NCI-H2196 (cell line): ENCODE measurements at regions not wholly inside any gene's neighbourhood (a gene's known extent, or its start where the extent isn't known, plus 50 kb on each side); places are given as distances from the start of the nearest gene placed in this dataset.

Experiments used
- DNase-seq: peaks from one replicate; lab custom pipeline; 2025; ENCODE audit not compliant: unreplicated experiment; lab: John Stamatoyannopoulos, UW

- DNase-seq = no peak
Observed at GRCh38 chr10:128485701-128486235, 359.5 kb upstream of the MKI67 start.

- no peak for DNase-seq
Observed at GRCh38 chr10:128487517-128487916, 361.3 kb upstream of the MKI67 start.

DNA sequence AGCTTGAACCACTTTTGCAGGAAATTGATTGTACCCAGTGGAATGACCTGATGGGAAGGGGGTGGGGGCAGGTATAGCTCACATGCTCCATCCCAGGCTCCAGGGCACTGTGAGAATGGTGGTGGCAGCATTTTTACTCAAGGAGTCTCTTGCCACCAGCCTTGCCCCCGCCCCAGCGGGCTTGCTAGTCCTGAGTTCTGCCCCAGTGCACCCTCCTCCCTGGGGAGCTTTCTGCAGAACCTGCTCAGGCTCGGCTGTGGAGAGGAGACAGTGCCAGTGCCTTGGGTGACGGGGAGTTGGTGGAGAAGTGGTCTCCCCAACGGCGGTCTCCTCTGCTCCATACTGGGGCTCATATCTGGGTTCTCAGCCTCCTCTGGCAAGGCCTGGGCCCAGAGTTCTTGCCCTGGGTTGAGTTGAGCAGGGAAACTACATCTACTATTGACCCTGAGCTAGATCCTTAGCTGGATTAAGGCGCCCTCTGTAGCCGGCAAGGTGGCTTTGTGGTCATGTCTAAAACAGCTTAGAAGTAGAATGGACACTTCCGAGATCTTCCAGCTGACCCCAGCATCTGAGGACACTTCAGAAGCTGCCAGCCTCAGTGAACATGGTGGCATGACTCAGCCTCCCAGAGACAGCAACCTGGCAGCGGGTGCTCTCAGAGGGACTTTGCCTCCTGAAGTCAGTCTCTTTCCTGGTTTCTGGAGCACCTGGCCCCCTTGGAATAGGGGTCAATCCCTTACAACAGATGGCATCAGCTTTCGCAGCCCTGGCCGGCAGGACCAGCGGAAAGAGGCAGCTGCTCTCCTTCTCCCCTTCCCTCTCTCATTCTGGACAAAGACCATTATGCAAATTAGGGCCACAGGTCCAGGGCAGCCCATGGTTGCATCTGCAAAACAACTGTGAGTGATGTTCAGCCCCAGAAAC, 363.4 kb upstream of the MKI67 start:
- no peak for DNase-seq

DNA sequence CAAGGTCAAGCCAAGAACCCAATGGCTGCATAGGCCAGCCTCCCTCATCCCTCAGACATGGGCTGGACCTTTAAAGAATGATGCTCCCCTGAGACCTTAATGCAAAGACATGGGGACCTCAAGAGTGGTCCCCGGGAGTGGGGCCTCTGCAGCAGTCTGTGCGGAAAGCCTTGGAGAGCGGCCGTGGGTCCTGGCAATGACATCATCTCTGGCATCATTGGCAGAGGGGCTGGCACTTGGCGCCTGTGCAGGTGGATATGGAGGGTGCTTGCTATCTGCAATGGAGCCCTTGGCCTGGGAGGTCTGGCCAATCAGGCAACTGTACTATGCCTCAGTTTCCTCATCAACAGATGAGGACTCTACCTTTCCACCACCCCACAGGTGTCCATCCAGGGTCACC, 365.5 kb upstream of the MKI67 start:
- DNase-seq = no peak

DNA sequence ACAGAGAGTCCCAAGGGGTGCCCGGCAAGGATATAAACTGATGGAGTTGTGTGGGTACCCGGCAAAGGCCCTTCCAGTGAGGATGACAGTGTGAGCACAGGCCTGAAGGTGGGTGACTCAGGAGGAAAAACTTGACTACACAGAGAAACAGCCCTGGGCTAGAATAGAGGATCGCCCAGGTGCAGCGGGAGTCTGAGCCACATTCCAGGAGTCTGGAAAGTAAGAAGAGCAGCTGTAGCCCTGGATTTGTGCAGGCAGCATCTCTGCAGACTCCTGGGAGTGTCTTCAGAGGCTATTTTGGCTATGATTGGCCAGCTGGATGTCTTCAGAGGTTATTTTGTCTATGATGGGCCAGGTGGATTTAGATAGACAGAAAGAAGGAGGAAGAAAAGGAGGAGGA, 367.6 kb upstream of the MKI67 start:
- no peak for DNase-seq

GRCh38 chr10:128494665-128495064, 368.4 kb upstream of the MKI67 start:
- no peak for DNase-seq

DNA sequence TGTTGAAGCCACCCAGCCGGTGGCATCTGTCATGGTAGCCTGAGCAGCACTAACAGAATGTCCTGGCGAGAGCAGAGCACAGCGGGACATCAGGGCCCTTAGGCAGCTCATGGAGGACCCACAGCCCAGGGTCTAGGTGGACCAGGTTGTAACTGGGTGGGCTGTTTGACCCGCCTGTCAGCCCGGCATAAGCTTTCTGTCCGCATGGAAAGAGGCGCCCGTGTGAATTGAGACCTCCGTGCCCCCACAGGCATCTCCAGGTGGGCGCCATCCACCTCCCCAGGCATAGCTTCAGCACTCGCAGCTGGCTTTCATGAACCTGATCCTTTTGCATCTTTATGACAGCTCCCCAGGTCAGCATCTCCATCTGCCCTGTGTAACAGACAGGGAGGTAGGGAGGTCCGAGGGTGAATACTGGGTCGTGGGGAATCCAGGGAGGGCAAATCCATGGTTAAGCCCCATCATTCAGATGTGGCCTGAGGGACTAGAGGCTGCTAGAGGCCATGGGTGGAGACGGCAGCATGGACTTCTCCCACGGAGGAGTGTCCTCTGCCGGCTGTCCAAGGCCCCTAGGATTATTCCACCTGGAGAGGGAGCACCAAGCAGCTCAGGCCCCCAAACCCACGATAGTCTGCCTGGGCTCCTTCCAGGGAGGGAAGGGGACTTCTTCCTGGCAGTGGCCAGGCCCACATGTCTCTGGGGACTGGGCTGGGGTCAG, 371.6 kb upstream of the MKI67 start:
- DNase-seq = no peak

DNA sequence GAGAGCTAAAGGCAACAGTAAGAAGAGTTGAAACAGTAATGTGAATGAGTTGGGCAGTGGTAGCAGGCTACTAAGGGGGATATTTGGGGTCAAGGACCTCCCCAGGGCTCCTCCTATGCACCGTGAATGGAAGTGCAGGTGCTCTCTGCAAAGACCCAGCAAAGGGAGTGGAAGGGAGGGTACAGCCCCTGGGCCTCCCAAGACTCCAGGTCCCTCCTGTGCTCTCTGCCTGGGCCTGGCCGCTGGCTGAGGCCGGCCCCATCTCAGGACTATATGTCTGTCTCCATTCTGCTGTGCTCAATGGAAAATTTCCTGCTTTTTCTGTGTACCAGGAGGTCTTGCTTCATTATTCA, 372.1 kb upstream of the MKI67 start:
- DNase-seq = no peak

DNA sequence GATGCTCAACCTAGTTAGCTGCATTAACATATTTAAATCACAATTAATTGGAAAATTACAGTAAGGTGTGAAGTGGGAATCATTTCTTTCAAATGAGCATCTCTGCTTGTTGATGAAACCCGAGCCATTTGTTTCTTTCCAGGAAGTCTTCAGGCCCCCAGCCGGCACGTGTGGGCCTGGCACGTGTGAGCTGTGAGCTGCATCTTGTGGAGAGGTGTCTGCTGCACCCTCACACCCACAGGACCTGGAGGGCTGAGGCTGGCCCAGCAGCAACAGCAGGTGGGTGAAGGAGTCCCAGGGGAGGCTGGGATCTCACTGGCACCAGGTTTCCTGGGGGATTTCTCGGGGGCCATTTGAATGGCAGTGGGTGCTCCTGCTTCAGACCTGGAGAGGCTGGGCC, 372.5 kb upstream of the MKI67 start:
- DNase-seq = no peak

GRCh38 chr10:128499486-128499885, 373.3 kb upstream of the MKI67 start:
- DNase-seq = no peak

DNA sequence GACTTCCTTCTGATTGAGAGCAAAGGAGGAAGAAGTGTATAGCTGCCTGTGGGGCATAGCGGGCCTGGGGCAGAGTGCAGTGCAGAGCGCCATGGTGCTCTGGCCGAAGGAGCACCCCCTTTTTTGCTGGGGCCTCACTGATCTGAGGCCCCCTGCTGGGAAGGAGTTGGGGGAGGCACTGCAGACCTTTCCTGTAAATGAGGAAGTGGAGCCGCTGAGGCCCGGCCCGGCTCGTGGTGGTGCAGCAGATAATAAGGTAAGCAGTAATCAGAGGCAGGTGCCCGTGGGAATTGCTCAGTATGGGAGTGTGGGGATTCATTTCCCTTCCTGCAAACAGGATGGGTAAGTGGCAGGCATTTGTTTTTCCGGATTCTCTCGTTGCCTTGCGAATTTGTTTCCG, 373.7 kb upstream of the MKI67 start:
- DNase-seq = no peak

- no peak for DNase-seq
Observed at GRCh38 chr10:128500642-128501041, 374.4 kb upstream of the MKI67 start.

- no peak for DNase-seq
Observed at GRCh38 chr10:128505346-128505745, 379.1 kb upstream of the MKI67 start.

DNA sequence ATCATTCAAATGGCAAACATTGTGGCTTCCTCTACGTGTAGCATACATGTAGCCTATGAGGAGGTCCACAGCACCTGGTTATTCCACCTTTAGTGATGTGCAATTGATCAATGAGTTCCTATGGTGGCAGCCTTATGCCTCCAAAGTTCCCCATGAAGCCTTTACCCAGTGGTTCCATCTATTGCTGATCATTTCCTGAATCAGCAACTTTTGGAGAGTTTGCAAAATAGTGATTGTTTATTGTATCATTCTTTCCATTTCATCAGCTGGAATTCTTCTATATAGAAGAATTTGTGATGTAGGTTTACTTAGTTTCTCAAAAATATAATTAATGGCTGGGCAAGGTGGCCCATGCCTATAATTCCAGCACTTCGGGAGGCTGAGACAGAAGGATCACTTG, 380.2 kb upstream of the MKI67 start:
- DNase-seq = no peak

GRCh38 chr10:128507066-128507465, 380.8 kb upstream of the MKI67 start:
- no peak for DNase-seq

- DNase-seq = no peak
Observed at GRCh38 chr10:128511284-128511683, 385.1 kb upstream of the MKI67 start.

DNA sequence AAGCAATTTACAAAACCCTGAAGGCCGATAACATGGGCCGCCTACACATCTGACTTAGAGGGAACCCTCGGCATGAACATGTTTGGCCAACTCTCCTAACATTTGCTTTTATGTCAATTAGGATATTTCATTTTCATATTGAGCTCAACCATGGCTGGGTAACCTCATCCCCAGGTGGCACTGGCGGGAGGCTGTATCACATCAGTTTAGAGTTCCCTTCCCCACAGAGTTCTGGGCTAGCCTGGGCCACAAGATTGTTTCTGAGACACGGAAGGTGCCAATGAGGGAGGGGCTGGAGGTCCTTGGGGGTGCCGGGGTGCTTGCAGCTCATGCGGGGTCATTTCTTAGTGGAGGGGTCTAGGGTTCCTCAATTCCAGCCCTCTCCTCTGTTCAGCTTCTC, 386.5 kb upstream of the MKI67 start:
- no peak for DNase-seq

GRCh38 chr10:128514536-128514935, 388.3 kb upstream of the MKI67 start:
- no peak for DNase-seq

DNA sequence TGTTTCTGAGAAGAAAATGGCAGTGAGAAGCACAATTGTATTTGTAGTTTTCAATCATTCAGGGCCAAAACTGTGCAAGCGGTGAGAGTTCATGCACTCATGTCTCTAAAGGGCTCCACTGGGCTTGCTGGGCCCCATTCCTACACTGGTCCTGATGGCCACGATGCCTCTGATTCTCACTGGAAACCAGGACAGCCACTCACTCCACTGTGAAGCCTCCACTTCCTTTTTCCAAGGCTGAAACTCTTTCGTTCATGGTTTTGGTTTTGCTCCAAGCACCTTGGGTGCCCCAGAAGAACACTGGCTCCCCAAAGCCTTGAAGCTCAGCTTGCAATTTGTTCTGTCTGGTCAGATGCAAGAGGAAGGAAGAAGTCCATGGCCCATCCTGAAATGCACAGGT, 390.0 kb upstream of the MKI67 start:
- no peak for DNase-seq

GRCh38 chr10:128517167-128517566, 390.9 kb upstream of the MKI67 start:
- no peak for DNase-seq

DNA sequence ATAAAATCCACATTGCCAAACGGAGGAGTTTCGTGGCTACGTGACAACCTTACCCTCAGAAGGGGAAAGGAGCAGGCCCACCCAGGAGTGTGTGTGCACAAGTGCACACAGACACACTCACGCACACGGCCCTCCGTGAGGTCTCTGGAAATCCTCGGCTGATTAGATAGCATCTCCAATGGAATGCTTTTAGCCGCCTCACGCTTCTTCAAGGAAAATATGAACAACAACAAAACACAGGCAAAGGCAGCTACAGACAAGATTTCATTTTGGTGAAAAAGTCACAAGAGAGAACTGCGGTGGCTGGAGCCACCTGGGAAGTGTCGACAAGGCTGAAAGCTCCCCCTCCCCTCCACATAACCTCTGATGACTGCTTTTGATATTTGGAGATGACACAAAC, 391.8 kb upstream of the MKI67 start:
- no peak for DNase-seq

GRCh38 chr10:128519581-128519980, 393.4 kb upstream of the MKI67 start:
- DNase-seq = no peak
